Neural cell (in vitro differentiated cells): ENCODE measurements at regions not wholly inside any gene's neighbourhood (a gene's known extent, or its start where the extent isn't known, plus 50 kb on each side); places are given as distances from the start of the nearest gene placed in this dataset.

Experiments used
- H2AFZ ChIP-seq: fragments of 200-600, 300-800 bp; sonication (generic), shearing (Covaris generic); 2 replicates; pipeline ENCODE4 v1.6.0; 2014; ENCODE audit warnings: low read depth, mild to moderate bottlenecking, antibody characterized with exemption, low read length, moderate library complexity
- H3F3A ChIP-seq: fragments of 200-600 bp; shearing (Covaris generic); 2 replicates; pipeline ENCODE4 v1.6.1; 2016; ENCODE audit warnings: mild to moderate bottlenecking, moderate library complexity, mixed read lengths, antibody characterized with exemption, low read length; ENCODE audit not compliant: insufficient read depth, poor library complexity, severe bottlenecking
- H3K27ac ChIP-seq: fragments of 200-600, 300-800 bp; sonication (generic), shearing (Covaris generic); 2 replicates; pipeline ENCODE4 v1.5.1; 2014; ENCODE audit warnings: mild to moderate bottlenecking, low read length, moderate library complexity
- H3K27me3 ChIP-seq: fragments of 300-800, 200-600 bp; sonication (generic), shearing (Covaris generic); 2 replicates; pipeline ENCODE4 v1.6.0; 2014; ENCODE audit warnings: mild to moderate bottlenecking, low read depth, low read length, moderate library complexity; ENCODE audit not compliant: insufficient read depth
- H3K36me3 ChIP-seq: fragments of 300-800, 200-600 bp; sonication (generic), shearing (Covaris generic); 2 replicates; pipeline ENCODE4 v1.5.1; 2014; ENCODE audit warnings: mild to moderate bottlenecking, antibody characterized with exemption, low read length, moderate library complexity; ENCODE audit not compliant: insufficient read depth
- H3K4me2 ChIP-seq: fragments of 300-800, 200-600 bp; sonication (generic), shearing (Covaris generic); 2 replicates; pipeline ENCODE4 v1.6.0; 2014; ENCODE audit warnings: mild to moderate bottlenecking, low read length
- H3K4me3 ChIP-seq: fragments of 300-800, 200-600 bp; sonication (generic), shearing (Covaris generic); 2 replicates; pipeline ENCODE4 v1.5.1; 2014; ENCODE audit warnings: mild to moderate bottlenecking, low read length, moderate library complexity
- H3K79me2 ChIP-seq: fragments of 200-600 bp; shearing (Covaris generic); replicated peaks from 2 replicates; pipeline ENCODE4 v1.6.0; 2014; ENCODE audit warnings: mild to moderate bottlenecking, low read length, moderate library complexity; ENCODE audit not compliant: insufficient read depth
- H3K9ac ChIP-seq: fragments of 300-800, 200-600 bp; sonication (generic), shearing (Covaris generic); 2 replicates; pipeline ENCODE4 v1.6.1; 2016; ENCODE audit warnings: mild to moderate bottlenecking, low read length, mixed read lengths
- H3K9me2 ChIP-seq: fragments of 200-600 bp; shearing (Covaris generic); 2 replicates; pipeline ENCODE4 v1.6.1; 2016; ENCODE audit warnings: mild to moderate bottlenecking, low read length, mixed read lengths; ENCODE audit not compliant: insufficient read depth
- H3K9me3 ChIP-seq: fragments of 200-600, 300-800 bp; sonication (generic), shearing (Covaris generic); 2 replicates; pipeline ENCODE4 v1.6.1; 2016; ENCODE audit warnings: mild to moderate bottlenecking, mixed run types, low read length, moderate library complexity, mixed read lengths
- H4K20me1 ChIP-seq: fragments of 200-600 bp; shearing (Covaris generic); 2 replicates; pipeline ENCODE4 v1.6.1; 2016; ENCODE audit warnings: mild to moderate bottlenecking, mixed run types; ENCODE audit not compliant: insufficient read depth
- EP300 ChIP-seq: fragments of 450-650 bp; conservative IDR thresholded peaks from 2 replicates; pipeline ENCODE4 v1.6.1; 2014; ENCODE audit warnings: antibody characterized with exemption, mild to moderate bottlenecking, moderate library complexity; ENCODE audit not compliant: poor library complexity, severe bottlenecking
- EZH2 ChIP-seq: fragments of 200-600, 300-800 bp; shearing (Covaris generic), sonication (generic); IDR thresholded peaks from 2 replicates; pipeline ENCODE4 v1.6.1; 2014; ENCODE audit warnings: antibody characterized with exemption, low read length, borderline replicate concordance, mild to moderate bottlenecking; ENCODE audit not compliant: insufficient read depth, poor library complexity, severe bottlenecking
- MXI1 ChIP-seq: fragments of 450-650 bp; conservative IDR thresholded peaks from 2 replicates; pipeline ENCODE4 v1.6.1; 2014; ENCODE audit warnings: antibody characterized with exemption, mild to moderate bottlenecking; ENCODE audit not compliant: poor library complexity, severe bottlenecking
- POLR2AphosphoS5 ChIP-seq: IDR thresholded peaks from 2 replicates; pipeline ENCODE4 v1.6.1; 2012
- RAD21 ChIP-seq: fragments of 450-650 bp; conservative IDR thresholded peaks from 2 replicates; pipeline ENCODE4 v1.6.1; 2014; ENCODE audit warnings: antibody characterized with exemption, mild to moderate bottlenecking, moderate library complexity
- SMC3 ChIP-seq: fragments of 450-650 bp; conservative IDR thresholded peaks from 2 replicates; pipeline ENCODE4 v1.6.1; 2014; ENCODE audit warnings: antibody characterized with exemption, mild to moderate bottlenecking, moderate library complexity; ENCODE audit not compliant: poor library complexity
- TAF1 ChIP-seq: IDR thresholded peaks from 2 replicates; pipeline ENCODE4 v1.6.1; 2012; ENCODE audit warnings: low read depth
- TF ChIP-seq, protein P1 (sequence below): IDR thresholded peaks from 2 replicates; pipeline ENCODE4 v1.6.1; 2012; ENCODE audit warnings: borderline replicate concordance
- TF ChIP-seq, protein P2 (sequence below): fragments of 450-650 bp; IDR thresholded peaks from 2 replicates; pipeline ENCODE4 v1.5.1; 2014; ENCODE audit warnings: antibody characterized with exemption, mild to moderate bottlenecking, moderate library complexity; ENCODE audit not compliant: poor library complexity, severe bottlenecking

DNA sequence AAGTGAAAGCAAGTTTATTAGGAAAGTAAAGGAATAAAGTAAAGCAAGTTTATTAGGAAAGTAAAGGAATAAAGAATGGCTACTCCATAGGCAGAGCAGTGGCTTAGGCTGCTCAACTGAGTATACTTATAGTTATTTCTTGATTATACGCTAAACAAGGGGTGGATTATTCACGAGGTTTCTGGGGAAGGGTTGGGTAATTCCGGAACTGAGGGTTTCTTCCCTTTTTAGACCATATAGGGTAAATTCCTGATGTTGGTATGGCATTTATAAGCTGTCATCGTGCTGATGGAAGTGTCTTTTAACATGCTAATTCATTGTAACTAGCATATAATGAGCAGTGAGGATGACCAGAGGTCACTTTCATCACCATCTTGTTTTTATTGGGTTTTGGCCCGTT is 194.3 kb downstream of the DLEU7 start:
- Histone ChIP-seq H3K36me3 (no peaks in the 10 kb centered on the region), H3F3A (no peaks in the 10 kb centered on the region), H4K20me1 (no peaks in the 10 kb centered on the region), H3K9ac (no peak overlapping the region), H3K27me3 (no peaks in the 10 kb centered on the region), H2AFZ (no peak overlapping the region), H3K4me2 (no peak overlapping the region), H3K9me2 (no peaks in the 10 kb centered on the region), H3K9me3 (no peaks in the 10 kb centered on the region), H3K79me2 (no peaks in the 10 kb centered on the region), H3K27ac (no peak overlapping the region), H3K4me3 (no peak overlapping the region)
- no peak for TF ChIP-seq SMC3
- no peak for TF ChIP-seq EZH2
- TF ChIP-seq EP300: no peak
- no peak for TF ChIP-seq POLR2AphosphoS5
- no peak for TF ChIP-seq MXI1
- TF ChIP-seq, protein P1, sequence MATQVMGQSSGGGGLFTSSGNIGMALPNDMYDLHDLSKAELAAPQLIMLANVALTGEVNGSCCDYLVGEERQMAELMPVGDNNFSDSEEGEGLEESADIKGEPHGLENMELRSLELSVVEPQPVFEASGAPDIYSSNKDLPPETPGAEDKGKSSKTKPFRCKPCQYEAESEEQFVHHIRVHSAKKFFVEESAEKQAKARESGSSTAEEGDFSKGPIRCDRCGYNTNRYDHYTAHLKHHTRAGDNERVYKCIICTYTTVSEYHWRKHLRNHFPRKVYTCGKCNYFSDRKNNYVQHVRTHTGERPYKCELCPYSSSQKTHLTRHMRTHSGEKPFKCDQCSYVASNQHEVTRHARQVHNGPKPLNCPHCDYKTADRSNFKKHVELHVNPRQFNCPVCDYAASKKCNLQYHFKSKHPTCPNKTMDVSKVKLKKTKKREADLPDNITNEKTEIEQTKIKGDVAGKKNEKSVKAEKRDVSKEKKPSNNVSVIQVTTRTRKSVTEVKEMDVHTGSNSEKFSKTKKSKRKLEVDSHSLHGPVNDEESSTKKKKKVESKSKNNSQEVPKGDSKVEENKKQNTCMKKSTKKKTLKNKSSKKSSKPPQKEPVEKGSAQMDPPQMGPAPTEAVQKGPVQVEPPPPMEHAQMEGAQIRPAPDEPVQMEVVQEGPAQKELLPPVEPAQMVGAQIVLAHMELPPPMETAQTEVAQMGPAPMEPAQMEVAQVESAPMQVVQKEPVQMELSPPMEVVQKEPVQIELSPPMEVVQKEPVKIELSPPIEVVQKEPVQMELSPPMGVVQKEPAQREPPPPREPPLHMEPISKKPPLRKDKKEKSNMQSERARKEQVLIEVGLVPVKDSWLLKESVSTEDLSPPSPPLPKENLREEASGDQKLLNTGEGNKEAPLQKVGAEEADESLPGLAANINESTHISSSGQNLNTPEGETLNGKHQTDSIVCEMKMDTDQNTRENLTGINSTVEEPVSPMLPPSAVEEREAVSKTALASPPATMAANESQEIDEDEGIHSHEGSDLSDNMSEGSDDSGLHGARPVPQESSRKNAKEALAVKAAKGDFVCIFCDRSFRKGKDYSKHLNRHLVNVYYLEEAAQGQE: no peak
- TF ChIP-seq RAD21: no peak
- TF ChIP-seq, protein P2, sequence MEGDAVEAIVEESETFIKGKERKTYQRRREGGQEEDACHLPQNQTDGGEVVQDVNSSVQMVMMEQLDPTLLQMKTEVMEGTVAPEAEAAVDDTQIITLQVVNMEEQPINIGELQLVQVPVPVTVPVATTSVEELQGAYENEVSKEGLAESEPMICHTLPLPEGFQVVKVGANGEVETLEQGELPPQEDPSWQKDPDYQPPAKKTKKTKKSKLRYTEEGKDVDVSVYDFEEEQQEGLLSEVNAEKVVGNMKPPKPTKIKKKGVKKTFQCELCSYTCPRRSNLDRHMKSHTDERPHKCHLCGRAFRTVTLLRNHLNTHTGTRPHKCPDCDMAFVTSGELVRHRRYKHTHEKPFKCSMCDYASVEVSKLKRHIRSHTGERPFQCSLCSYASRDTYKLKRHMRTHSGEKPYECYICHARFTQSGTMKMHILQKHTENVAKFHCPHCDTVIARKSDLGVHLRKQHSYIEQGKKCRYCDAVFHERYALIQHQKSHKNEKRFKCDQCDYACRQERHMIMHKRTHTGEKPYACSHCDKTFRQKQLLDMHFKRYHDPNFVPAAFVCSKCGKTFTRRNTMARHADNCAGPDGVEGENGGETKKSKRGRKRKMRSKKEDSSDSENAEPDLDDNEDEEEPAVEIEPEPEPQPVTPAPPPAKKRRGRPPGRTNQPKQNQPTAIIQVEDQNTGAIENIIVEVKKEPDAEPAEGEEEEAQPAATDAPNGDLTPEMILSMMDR: no peak

DNA sequence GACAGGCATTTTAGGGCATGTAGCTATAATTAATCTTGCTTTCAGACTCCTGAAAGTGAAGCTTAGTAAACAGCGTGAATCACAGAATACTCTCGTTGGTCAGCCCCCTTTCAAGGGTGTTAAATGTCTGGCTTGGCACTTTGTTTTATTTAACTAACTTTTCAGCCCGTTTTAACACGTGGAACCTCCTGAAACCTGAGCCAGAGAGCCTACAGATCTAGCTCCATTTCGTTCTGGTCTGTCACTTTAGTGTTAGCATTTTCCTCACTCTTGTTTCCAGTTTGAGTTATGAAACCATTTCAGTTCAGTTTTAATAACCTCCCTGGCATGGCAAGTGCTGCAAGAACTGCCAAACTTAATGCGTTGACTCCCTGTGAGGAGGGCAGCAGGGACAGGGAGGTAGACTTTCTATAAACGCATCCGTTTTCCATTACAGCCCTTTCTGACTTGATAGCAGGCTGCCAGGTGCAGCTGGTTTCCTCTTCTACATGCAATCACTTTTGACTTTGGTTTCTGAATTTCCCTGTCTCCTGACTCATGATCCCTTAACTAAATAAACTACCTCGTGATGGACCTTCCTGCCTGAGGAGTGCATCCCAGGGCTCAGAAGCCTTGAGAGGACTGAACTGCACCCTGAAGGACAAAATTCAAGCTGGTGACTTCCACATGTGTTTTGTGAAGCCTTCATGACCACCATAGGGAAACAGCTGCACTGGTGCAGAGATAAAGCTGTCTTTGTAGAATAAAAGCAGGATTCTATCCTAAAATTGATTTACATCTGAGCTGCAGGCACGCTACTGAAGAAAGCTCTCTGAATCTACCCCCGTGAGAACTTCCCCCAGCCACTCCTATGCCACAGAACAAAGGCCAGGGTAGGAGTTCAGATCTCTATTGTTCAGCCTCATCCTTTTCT is 192.6 kb downstream of the DLEU7 start:
- H3K4me2 ChIP-seq: no peak overlapping the region

More for the DNA sequence above, 192.6 kb downstream of the DLEU7 start:
- H4K20me1 ChIP-seq: no peaks in the 10 kb centered on the region
- no peak overlapping the region for H3K4me3 ChIP-seq
- H2AFZ ChIP-seq: no peak overlapping the region
- H3K27me3 ChIP-seq: no peaks in the 10 kb centered on the region
- H3F3A ChIP-seq: no peaks in the 10 kb centered on the region
- H3K36me3 ChIP-seq: no peaks in the 10 kb centered on the region
- no peak overlapping the region for H3K9ac ChIP-seq
- H3K9me2 ChIP-seq: no peaks in the 10 kb centered on the region
- H3K79me2 ChIP-seq: no peaks in the 10 kb centered on the region
- H3K9me3 ChIP-seq: no peaks in the 10 kb centered on the region
- no peak overlapping the region for H3K27ac ChIP-seq
- TF ChIP-seq SMC3 (no peak), MXI1 (no peak), TAF1 (no peak), EP300 (no peak), RAD21 (no peak), POLR2AphosphoS5 (no peak), EZH2 (no peak)
- TF ChIP-seq, protein P1: no peak
- TF ChIP-seq, protein P2: no peak
